GM18511 (cell line): ENCODE measurements at regions not wholly inside any gene's neighbourhood (a gene's known extent, or its start where the extent isn't known, plus 50 kb on each side); places are given as distances from the start of the nearest gene placed in this dataset.
"Not testable (repeated sequence)": the region's sequence is repeated elsewhere in the genome, so short reads cannot be mapped to it uniquely, and the experiment has no call there.

Source experiments
- ATAC-seq: cut with Tn5 transposase; IDR thresholded peaks from one replicate; pipeline ENCODE4 v1.9.1; 2021; ENCODE audit warnings: mild to moderate bottlenecking, moderate library complexity; ENCODE audit not compliant: unreplicated experiment

GRCh38 chr5:164251781-164252180, 746.4 kb downstream of the MAT2B start:
- ATAC-seq = not testable (repeated sequence)

DNA sequence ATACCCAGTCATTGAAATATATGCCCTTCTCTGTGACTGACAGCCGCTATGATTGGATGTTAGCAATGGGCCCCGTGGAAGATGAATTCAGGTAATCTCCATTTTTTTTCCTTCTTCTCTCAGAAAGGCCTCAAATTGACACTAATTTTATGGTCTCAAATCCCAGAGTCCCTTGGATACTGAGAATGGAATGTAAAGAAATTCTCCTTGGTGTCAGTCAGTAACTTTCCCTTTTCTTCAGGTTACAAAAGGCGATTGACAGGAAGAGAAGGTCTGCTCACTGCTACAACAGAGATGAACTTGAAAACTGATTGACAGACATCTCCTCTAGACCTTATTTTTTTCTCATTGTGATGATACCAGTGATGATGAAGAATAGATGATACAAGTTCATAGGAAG, 748.3 kb downstream of the MAT2B start:
- ATAC-seq = no peak

DNA sequence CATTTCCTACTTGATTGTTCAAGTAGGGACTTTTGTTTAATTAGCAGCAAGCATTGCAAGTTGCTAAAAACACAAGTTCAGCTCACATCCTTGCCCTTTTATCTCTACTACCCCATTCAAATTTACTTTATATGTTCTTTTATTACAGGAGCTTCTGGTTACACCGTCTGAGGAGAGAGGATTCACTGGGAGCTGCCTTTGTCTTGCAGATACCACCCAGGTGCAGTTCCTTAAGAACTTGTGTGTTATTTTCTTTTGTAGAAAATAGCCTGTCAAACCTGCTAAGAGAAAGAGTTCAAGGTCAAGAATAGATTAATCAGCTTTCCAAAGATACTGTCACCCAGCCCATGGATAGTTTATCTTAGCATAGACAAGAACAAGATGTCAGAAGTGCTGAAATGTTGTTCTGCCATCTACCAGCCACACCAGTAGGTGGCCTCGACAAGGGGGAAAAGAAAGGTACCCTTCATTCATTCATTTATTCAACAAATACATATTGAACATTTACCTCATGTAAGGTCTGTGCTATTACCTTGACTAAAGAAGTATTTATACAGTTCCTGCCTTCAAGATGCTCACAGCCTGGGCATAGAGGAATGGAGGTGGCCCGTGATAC, 750.3 kb downstream of the MAT2B start:
- no peak for ATAC-seq

DNA sequence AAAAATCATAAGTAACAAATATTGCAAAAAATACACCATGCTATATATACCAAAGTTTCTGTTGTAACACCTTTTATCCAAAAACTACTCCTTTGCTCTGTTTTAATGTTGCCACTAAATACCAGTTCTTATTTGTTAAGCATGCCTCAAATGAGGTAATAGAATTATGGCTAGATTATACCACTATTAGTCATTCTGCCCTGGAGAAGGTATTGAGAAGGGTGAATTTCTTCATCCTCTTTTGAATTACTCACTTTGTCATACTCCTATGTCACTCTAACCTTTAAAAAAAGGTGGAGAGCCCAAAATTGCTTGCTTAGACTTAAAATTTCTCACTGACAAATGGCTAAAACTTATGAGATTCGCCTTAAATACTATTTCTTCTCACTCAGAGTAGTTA, 750.9 kb downstream of the MAT2B start:
- no peak for ATAC-seq

DNA sequence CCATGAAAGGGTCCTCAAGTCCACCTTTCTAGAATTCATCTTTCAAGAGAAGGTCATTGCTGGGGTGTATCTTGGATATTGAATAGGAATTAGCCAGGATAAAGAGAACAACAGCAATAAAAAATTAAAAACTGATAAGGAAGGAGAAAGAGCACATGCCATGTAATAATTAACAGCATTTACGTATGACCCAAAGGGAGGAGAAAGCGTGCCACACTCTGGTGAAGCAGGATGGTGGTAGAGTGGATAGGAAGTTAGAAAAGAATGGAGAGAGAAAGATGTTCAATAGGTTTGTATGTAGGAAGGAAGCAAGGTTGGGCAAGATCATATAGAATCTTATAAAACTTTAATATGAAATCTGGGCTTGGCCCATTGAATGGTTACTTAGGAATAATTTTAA, 751.5 kb downstream of the MAT2B start:
- no peak for ATAC-seq

- ATAC-seq = no peak
Measured at GRCh38 chr5:164265566-164265965, 760.1 kb downstream of the MAT2B start.

DNA sequence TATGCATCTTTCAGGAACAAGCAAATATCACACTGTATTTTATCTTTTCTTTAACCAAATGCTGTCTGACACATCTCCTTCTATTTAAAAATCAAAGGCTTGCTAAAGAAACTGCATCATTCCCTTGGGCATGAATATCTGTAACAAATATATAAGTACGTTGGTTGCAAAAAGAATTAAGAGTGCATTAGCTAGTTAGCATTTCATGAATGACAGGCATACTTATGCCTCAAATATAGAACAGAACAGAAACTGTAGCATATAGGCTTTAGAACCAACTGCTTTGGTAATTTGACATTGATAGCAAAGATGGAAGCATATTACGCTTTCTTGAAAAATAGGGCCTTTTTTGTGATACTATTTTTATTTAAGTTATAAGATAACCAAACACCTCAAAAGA, 761.2 kb downstream of the MAT2B start:
- ATAC-seq = no peak

- ATAC-seq = peak; percentile 79
Measured at GRCh38 chr5:164277720-164278119, 772.3 kb downstream of the MAT2B start.

DNA sequence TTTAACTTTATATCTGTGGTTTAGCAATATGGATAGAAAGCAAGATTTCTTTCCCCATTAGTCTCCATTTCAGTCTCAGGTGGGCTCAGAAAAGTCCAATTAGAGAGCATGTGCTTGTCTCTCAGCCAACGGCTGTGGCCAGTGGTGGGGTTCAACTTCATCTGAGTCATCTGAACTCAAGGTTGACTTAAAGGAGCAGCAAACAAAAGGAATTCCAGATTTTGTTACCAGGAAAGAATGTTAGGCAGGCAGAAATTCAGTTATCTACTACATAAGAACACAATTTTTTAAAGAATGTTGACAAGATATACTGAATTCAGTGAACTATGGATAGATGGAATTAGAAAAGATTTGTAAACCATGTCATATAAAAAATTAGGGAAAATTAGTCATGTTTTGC, 784.1 kb downstream of the MAT2B start:
- no peak for ATAC-seq

- no peak for ATAC-seq
Measured at GRCh38 chr5:164296603-164297080, 791.2 kb downstream of the MAT2B start.

DNA sequence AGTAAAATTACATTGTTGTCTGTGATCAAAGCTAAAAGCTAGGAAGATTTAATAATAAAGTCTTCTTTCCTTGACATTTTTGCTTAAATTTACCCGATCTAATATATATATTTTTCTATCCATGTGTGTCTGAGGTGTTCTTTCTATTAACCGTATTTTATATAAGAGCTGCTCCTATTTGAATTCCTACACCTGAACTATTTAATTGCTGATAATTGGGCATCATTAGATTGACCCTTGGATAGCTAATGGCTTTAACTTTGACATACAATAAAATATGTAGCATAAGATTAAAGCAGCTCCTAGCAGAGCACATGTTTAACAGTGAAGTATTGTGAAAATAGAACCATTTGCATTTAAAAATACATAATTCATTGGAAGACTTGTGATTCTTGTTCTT, 792.7 kb downstream of the MAT2B start:
- no peak for ATAC-seq

- no peak for ATAC-seq
Measured at GRCh38 chr5:164300295-164300694, 794.9 kb downstream of the MAT2B start.

DNA sequence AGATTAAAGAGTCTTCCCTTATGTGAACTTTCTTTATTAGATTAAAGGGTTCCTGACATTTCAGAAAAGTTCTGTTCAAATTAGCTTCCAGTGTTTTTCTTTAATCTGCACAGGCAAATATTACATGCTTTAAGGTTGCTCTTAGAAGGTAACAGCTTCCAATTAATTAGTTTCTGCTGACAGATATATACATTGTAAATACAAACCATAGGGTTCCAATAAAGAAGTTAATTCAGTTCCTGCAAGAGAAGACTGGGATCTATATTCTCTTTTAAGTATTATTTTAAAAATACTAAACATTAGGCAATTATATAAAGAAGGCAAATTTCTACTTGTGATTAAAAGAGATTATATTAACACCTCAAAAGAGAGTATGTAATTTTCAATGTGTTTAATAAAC, 795.7 kb downstream of the MAT2B start:
- no peak for ATAC-seq

DNA sequence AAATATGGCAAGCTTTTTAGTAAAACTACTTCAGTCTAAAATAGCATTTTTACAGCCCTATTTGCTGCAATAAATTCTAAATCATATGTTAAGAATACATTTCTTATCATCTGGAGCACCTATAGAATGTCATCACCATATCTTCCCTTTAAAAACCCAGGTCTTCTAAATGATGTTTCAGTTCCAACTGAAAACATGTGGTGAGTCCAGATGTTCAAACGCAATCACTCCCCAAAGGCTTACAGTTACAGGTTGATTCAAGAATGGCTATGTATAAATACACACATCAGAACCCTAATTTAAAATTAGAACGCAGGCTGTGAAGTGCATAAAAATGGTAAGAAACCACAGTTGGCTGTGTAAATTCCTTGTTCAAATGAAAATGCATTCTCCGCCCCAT, 796.3 kb downstream of the MAT2B start:
- ATAC-seq = no peak

DNA sequence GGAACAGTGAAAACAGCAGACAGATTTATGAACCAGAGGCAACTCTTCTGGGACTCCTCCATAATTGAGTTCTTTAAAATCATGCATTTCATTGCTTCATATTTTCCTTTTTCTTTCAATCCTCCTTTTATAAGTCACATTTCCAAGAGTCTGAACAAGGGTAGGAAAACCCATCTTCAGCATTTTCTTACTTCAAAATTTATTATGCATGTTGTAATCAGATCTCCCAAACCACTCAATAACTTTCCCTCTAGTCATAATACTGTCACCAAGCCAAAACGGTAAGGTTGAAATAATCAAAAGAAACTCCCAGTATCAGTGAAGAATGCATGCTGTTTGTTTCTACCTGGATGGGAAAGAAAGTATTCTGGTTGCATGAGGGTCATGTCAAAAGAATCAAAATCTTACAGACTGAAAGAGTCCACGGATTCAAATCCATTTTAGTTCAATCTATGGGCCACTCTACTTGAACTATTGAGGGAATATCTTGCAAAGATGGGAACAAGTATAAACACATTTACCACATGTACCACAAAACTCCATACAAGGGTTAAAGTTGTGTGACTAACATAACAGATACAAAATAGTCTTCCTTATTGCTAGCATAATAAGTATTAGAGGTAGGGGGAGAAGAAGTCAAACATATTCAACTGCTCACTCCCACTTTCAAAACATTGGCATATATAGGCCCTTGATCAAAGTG, 797.3 kb downstream of the MAT2B start:
- no peak for ATAC-seq

DNA sequence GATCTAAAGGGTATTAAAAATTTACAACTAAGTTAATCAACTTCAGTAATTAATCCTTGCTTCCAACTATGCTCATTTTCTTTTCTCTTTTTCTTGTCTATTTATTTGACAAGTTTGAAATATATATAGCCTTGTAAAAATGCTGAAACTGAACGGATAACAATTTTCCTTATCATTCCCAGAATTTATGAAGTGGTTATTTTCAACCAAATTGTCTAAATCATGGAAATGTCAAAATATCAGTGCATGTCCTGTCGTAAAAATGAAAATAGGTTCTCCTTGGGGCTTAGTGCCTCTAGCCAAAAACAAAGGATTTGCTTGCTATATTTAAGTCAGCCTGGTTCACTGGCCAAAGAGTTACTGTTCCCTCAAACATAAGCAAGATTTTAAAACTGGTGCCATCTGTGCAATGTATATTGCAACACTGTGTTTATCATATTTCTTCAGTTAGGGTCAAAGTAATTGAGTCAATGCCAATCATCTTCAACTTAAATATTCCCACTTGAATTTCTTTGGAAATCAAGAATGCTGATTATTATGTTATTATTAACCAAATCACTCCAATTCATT, 798.3 kb downstream of the MAT2B start:
- no peak for ATAC-seq

DNA sequence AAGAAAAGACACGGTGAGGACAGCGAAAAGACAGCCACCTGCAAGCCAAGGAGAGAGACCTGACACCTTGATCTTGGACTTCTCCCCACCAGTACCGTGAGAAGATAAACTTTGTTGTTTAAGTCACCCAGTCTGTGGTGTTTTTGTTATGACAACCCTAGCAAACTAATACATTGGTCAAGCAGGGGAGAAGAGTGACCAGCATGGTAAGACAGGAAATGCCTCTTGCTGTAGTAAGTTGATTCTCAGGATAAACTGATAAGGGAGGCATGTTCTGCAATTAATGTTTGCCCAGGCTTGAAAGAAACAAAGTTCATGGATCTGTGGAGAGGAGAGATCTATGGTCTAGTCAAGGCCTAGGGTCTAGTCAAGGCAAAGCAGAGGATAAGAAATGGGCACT, 801.2 kb downstream of the MAT2B start:
- no peak for ATAC-seq

DNA sequence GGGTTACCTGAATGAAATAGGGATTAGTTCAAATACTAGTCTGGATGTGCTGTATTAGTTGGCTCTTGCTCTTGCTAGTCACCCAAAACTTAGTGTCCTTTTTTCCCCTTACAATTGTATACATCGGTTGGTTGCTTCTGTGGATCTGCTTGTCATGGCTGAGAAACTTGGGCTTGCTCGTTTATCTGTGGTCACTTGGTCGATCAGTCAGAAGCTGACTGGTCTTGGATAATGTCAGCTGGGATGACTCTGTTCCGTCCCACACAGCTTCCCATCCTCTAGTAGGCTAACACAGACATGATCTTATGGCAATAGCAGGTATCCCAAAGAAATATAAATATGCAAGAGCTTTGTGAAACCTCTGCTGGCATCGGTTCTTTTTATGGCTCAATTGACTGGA, 807.4 kb downstream of the MAT2B start:
- no peak for ATAC-seq

- no peak for ATAC-seq
Measured at GRCh38 chr5:164317676-164318075, 812.3 kb downstream of the MAT2B start.

DNA sequence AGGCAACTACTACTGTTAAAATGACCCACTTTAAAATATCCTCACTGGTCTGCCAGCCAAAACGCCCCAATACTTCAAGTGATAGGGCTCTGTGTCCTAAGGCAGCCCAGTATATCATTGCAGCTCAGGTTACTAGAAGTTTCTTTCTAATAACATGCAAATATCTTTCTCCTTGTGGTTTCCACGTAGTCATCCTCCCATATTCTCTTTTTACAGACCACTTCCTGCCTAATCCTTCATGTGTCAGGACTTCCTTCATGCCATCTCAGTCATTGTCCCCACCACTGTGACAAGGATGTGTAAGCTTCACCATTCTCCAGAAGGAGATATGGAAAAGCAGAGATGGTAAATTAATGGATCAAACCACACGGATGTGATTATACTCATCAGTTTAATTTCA, 813.7 kb downstream of the MAT2B start:
- ATAC-seq = no peak

GRCh38 chr5:164324239-164324638, 818.8 kb downstream of the MAT2B start:
- ATAC-seq = no peak

DNA sequence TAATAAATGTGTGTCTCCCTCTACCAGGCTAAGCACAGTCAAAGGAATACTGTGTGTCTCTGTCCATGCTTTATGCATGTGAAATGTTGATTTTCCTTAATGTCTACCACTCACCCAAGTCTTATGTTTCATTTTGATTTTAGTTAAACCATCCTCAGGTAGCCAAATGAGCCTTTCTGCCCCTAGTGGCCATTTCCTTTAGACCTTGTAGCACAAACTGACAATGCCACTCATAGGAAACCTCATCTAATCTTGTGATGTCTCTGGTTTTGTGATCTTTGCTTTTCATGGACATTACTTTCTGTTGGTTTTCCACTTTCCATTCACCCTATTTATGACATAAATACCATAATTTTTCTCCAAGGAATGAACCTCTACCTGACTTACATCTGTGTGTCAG, 820.8 kb downstream of the MAT2B start:
- ATAC-seq = peak; percentile 62
